Stimulated activated CD8-positive, alpha-beta memory T cell treated with anti-CD3 and anti-CD28 coated beads, Interleukin-15, amount 100 ng/mL, for 24 hours (primary cell): ENCODE measurements at regions not wholly inside any gene's neighbourhood (a gene's known extent, or its start where the extent isn't known, plus 50 kb on each side); places are given as distances from the start of the nearest gene placed in this dataset.
"Not testable (repeated sequence)": the region's sequence is repeated elsewhere in the genome, so short reads cannot be mapped to it uniquely, and the experiment has no call there.

ENCODE experiments used
- DNase-seq: peaks from one replicate; pipeline ENCODE4 v3.0.0-alpha.2; 2020; ENCODE audit warnings: low read depth

DNA sequence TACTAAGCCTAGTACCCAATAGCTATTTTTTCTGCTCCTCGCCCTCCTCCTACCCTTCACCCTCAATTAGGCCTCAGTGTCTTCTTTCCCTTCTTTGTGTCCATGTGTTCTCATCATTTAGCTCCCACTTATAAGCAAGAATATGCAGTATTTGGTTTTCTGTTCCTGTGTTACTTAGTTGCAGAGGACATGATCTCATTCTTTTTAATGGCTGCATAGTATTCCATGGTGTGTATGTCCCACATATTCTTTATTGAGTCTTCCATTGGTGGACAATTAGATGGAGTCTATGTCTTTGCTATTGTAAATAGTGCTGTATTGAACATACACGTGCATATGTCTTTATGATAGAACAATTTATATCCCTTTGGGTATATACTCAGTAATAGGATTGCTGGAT, 106.9 kb upstream of the NR5A2 start:
- no peak for DNase-seq

DNA sequence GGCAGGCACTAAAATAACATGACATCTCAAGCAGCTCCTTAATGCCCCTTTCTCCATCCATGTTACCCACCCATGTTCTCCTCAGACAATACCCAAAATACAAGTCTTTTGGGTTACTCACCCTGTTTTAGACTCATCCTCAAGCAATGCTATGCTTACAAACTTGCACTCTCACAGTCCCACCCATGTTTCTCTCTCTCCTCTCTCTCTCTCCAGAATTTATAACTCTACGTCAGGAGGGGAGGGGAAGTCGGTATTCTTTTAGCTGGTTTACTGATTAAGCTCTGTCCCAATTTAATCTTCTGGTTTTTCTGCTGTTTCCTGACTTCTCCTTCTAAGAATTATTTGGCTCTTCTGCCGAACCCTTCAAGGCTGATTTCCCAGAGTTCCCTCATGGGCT, 98.0 kb upstream of the NR5A2 start:
- no peak for DNase-seq

DNA sequence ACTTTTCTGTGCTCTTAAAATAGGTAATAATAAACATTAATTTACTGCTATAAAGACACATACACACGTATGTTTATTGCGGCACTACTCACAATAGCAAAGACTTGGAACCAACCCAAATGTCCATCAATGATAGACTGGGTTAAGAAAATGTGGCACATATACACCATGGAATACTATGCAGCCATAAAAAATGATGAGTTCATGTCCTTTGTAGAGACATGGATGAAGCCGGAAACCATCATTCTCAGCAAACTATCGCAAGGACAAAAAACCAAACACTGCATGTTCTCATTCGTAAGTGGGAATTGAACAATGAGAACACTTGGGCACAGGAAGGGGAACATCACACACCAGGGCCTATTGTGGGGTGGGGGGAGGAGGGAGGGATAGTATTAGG, 97.4 kb upstream of the NR5A2 start:
- not testable (repeated sequence) for DNase-seq

DNA sequence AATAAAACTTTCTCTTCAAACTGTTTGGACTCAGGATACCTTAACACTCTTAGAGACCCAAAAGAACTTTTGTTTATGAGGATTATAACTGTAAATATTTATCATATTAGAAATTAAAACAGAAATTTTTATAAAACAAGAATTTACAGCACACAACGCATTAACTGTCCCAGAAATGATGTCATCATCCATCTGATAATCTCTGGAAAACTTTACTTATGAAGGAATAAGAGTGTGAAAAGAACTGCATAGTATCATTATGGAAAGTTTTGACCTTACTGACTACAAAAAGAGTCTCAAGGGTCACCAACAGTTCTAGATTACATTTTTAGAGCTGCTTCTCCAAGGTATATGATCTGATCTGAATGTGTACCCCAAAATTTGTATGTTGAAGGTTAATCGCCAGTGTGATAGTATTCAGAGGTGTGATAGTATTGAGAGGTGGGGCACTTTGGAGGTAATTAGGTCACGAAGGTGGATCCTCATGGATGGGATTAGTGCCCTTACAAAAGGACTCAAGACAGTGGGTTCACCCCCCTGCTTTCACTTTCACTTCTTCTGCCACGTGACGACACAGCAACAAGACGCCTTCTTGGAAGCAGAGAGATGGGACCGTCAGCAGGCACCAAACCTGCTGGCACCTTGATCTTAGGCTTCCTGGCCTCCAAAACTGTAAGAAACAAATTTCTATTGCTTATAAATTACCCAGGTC, 95.7 kb upstream of the NR5A2 start:
- no peak for DNase-seq

DNA sequence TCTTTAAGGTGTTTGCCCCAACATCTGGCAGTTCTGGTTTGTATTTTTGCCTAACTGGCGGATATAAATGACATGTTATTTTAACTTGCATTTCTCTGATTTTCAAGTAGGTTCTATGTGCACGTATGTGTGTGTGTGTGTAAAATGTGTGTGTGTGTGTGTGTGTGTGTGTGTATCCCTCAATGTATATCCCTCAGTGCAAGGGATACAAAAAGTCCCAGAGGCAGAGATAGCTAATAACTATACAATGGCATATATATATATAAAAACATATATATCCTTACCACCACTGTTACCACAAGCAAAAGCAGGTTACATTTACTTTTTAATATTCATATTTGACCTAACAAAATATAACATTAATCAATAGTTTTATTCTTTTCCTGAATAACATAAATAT, 95.0 kb upstream of the NR5A2 start:
- no peak for DNase-seq

DNA sequence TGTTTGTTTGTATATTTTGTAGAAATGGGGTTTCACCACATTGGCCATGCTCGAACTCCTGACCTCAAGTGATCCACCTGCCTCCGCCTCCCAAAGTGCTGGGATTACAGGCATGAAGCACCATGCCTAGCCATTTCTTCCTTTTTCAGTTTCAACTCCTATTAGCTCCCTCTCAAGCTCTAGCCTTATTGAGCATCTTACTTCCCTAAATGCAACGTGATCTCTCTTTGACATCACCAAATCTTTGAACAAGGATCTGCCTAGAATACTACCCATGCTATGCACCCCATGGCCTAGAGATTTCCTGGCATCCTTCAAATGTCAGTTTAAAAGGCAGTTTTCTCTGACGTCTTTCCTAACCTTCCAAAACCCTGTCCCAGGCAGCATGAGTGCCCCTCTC, 91.1 kb upstream of the NR5A2 start:
- no peak for DNase-seq

DNA sequence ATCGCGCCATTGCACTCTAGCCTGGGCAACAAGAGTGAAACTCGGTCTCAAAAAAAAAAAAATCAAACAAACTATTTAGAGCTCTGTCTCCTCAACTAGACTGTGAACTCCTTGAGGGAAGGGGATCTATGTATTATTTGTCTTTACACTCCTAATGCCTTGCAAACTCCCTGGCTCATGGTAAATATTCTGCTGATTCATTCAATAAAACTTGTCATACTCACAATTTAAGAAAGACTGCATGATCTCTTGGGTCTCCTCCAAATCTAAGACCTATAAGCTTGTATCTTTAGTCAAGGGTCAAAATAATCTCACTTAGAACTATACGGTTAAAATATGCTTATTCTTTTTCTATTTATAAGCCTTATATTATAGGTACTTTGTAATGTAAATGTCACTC, 90.3 kb upstream of the NR5A2 start:
- no peak for DNase-seq

DNA sequence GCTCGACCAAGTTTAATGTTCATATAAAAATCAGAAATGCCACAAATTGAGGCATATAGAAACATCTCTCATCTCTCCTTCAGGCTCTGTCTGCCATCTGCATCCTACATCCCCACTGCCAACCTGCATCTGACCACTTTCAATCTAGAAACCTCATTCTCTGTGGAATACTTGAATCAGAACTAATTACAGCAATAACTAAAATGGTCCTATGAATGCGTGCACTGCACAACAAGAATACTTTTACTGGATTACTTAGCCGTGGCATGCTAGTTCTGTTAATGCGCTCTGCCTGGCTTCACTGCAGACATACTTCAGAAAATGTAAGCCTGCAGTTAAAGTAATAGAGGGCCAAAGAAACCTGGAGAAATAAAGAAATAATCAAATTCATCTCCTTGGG, 89.8 kb upstream of the NR5A2 start:
- no peak for DNase-seq

DNA sequence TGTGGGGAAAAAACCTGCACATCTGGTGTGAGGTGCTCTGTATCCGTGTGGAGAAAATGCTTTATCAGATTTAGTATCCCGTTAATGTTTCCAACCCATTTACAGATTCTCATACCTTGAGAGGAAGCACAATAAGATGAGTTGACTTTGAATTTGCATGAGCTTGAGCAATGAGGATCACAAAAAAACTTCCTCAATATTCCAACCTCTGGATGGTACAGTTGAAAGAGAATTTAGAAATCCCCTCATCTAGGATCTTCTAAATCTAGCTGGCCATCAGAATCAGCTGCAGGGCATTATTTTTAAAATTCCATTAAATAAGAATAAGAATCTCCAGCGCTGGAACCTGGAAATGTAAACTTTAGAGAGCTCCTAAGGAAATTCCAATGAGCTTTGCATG, 82.5 kb upstream of the NR5A2 start:
- no peak for DNase-seq

DNA sequence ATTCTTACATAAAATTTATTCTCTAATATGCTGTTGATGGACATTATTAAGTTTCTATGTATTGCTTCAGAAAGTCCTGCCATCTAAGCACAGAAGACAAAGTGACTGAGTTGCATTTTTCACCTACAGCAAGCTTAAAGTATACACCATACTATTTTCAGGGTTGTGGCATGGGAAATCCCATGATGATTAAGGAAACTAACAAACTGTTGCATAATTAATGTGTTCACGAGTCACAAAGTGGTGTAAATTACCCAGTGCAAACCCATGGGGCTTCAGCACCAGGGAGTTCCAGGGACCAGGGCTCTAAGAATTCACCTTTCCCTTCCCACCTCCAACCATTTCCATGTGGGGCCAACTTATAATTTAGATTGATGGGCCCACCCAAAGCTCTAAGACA, 81.9 kb upstream of the NR5A2 start:
- no peak for DNase-seq

DNA sequence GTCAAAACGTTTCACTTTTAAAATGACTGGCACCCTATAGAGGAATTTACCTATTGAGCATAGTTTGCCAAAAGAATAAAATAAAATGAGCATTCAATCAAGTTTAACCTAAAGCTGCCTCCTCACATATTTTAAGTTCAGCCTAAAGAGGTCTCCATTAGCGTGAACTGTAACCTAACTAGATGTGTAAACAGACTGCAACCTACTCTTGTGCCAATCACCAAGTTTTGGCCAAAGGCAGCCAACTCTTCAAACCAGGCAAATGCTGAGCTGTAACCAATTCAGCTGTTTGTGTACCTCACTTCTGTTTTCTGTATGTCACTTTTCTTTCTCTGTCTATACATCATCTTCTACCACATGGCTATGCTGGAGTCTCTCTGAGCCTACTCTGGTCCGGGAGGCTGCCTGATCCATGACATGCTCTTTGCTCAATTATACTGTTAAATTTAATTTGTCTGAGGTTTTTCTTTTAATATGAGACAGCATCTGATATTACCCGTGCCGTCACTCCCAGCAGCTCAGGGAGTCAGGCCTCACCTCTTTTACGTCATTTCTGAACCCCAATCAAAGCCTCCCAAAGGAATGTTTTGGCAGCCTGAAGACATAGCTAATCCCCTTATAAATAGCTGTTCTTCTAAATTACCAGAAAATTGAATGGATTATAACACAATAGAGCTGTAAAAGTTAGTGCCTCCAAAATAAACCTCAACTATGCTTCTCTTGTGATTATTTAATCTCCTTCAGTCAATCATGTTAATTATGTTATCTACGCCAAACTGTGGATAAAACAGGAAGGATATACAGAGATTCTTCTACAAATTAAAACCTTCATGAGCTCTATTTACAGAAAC, 81.0 kb upstream of the NR5A2 start:
- DNase-seq, result no peak

DNA sequence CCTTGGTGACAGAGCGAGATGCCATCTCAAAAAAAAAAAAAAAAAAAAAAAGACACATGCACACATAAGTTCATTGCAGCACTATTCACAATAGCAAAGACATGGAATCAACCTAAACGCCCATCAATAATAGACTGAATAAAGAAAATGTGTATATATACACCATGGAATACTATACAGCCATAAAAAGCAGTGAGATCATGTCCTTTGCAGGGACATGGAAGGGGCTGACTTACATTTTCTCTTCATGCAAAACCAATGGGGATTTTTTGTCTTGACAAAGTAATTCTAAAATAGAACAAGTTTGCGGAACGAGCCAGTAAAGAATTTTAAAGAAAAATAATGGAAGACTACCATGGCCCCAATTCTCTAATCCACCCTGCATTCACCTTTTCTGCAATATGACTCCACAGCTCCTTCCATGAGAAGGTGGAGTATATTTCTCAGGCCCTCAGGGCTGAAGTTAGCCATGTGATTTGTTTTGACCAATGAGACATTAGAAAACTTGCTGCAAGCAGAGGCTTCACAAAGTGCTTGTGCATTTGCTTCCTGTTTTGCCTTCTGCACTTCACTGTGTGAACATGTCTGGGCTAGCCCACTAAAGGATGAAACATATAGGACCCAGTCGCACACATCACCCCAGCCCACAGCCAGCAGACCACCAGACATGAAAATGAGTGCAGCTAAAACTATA, 78.8 kb upstream of the NR5A2 start:
- DNase-seq, result no peak

DNA sequence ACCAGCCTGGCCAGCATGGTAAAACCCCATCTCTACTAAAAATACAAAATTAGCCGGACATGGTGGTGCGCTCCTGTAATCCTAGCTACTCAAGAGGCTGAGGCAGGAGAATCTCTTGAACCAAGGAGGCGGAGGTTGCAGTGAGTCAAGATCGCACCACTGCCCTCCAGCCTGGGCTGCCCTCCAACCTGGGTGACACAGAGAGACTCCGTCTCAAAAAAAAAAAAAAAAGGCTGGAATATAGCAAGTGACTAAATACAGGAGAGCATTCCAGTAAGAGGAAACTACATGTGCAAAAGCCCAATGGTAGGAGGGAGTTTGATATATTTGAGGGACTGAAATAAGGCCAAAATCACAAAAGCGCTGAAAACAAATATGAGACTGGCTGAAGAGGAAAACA, 76.5 kb upstream of the NR5A2 start:
- not testable (repeated sequence) for DNase-seq

DNA sequence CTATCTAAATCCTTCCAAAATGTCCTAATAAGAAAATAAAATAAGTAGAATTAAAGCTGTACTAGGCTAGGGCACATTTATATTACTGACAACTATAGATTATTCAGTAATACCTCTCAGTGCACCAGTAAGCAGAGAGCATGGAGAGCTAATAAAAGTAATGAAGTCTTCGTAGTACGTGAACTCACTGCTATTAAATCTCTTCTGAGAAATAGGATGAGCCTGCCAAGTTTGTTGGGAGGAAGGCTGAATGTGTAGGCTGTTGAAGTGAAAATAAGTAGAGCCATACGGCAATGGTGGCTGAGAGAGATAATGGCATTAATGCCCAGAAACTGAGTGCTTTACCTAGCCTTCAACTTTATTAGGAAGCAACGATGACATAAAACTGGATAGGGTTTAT, 73.9 kb upstream of the NR5A2 start:
- DNase-seq, result no peak

DNA sequence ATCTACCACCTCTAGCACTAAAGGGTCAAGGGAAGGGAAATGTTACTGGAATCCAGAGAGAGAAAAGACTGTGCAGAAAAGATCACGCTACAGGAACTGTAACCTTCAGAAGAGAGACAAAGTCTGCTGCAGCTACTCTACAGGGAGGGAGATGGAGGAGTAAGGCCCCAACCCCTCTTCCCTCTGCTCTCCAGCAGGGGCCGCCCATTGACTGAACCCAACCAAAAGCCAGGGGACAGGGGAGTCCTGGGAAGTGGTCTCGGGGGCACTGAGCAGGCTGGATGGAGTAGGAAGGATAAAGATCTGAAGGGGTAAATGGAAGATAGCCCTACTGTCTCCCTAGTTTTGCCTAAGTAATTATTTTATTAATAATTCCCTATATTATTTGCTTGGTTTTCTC, 72.8 kb upstream of the NR5A2 start:
- no peak for DNase-seq

DNA sequence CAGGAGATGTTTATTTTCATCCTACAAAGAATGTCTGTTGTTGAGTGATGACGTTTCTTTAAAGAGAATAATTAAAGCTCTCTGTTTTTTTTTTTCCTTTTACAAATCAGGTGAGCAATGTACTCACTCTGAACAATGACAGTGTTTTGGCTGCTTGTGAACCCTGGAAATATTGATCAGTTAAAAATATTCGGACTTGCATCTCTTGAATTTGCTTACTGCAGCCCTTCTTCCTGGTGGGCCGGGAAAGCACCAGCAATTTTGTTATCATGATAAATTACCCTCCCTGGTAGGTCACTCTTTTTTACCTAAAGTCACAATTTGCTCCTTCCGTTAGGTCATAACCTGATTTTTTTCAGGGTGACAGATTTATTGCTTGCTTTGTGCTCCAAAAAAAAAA, 72.3 kb upstream of the NR5A2 start:
- DNase-seq, result no peak

DNA sequence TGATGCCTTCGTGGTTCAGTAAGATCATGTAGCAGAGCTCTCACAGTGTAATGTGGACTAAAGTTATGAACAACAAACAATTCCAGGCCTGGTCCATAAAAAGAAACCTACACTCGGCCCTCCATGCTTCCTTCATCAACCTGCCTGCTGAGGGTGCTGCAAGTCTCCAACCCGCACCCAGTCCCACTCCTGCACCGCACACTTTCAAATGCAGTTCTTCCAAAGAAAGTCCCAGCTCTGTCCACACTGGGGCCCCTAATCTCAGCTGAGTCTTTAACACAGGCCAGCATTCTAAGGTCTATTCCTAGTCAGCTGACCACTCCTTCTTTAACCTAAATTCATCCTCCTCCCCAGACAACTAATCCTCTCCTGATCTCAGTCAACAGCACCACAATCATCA, 71.5 kb upstream of the NR5A2 start:
- no peak for DNase-seq

DNA sequence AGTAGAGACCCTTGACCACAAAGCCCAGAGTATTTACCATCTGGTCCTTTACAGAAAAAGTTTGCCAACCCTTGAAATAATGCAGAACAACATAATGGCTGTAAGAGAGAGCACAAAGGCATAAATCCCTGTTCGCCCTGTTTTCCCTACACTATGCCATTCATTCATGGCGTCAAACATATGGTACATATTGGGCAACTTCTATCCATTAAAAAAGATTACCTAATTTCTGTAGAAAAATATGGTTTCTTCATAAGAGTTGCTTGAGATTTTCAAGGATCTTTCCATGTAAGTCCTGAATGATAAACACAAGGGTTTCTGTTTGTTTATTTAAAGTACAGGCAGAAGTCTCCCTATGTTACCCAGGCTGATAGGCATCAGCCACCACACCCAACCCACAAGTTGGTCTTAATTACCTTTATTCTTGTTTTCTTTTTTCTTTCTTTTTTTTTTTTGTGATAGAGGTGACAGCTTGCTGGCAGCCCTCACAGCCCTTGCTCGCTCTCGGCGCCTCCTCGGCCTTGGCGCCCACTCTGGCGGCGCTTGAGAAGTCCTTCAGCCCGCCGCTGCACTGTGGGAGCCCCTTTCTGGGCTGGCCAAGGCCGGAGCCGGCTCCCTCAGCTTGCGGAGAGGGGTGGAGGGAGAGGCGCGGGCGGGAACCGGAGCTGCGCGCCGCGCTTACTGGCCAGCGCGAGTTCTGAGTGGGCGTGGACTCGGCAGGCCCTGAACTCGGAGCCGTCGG, 68.3 kb upstream of the NR5A2 start:
- no peak for DNase-seq

DNA sequence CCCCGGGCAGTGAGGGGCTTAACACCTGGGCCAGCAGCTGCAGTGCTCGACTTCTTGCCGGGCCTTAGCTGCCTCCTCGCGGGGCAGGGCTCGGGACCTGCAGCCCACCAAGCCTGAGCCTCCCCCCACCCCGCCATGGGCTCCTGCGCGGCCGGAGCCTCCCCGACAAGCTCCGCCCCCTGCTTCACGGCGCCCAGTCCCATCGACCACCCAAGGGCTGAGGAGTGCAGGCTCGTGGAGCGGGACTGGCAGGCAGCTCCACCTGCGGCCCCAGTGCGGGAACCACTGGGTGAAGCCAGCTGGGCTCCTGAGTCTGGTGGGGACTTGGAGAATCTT, 67.8 kb upstream of the NR5A2 start:
- no peak for DNase-seq

DNA sequence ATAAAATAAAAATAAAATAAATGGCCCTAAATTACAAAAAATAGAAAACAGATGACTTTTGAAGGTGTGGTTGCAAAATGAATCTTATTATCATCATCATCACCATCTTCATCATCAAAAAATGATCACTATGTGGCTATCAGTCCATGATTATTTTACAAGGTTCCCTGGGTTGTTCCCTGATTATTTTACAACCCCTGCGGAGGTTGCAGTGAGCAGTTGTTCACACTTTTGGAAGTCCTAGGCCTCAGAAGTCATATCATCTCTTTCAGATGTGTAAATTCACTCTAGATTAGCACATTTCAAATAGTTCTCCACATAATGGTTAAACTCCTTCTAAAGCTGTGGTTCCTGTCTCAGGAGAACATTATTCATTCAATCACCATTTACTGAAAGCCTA, 57.4 kb upstream of the NR5A2 start:
- DNase-seq, result no peak

DNA sequence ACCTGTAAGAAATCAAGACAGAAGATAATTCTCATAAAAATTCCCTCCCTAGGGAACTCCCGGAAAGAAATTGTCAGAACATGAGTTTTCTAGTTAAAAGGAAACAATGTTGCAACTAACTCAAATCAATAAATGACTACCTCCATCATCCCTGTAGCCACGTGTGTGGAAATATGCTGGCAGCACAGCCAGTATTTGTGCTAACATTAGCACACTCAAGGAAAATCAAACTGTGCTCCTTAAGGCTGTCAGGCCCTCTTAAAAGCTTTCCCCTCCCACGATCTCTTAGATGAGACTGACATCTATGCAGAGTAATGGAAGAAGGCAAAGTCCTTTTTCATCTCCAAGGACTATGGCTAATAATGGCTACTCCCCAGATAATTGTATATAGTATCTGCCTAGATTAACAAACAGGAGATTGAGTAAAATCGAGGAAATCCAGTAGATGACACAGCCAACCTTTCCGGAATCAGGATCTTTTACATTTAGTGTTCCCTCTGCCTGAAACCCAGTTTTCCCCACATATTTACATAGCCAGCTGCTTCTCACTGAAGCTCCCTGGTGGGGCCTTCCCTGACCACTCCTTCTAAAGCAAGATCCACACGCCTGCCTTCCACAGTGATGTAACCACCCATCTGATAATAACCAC, 50.9 kb upstream of the NR5A2 start:
- DNase-seq, result no peak
